ENCODE measurements at regions not wholly inside any gene's neighbourhood (a gene's known extent, or its start where the extent isn't known, plus 50 kb on each side); places are given as distances from the start of the nearest gene placed in this dataset.

DNA sequence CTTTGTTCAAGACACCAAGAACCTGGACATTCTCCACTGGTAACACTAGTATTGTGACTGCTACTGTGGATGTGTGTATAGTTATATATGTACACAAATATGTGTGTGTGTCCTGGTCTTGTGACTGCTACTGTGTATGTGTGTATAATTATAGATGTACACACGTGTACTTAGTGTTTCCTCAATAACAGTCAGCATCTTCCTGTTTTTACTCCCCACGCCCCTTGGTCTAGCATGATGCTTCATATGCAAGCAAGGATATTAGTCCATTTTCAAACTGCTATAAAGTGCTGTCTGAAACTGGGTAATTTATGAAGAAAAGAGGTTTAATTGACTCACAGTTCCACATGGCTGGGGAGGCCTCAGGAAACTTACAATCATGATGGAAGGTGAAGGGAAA is 802.7 kb downstream of the RNF144A start:
- TF ChIP-seq, protein P1, sequence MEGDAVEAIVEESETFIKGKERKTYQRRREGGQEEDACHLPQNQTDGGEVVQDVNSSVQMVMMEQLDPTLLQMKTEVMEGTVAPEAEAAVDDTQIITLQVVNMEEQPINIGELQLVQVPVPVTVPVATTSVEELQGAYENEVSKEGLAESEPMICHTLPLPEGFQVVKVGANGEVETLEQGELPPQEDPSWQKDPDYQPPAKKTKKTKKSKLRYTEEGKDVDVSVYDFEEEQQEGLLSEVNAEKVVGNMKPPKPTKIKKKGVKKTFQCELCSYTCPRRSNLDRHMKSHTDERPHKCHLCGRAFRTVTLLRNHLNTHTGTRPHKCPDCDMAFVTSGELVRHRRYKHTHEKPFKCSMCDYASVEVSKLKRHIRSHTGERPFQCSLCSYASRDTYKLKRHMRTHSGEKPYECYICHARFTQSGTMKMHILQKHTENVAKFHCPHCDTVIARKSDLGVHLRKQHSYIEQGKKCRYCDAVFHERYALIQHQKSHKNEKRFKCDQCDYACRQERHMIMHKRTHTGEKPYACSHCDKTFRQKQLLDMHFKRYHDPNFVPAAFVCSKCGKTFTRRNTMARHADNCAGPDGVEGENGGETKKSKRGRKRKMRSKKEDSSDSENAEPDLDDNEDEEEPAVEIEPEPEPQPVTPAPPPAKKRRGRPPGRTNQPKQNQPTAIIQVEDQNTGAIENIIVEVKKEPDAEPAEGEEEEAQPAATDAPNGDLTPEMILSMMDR (IDR thresholded peaks at IDR 0.05; ENCODE audit: low read depth, low read length), result no peak
- no peaks in the 10 kb centered on the region for H3K9me3 ChIP-seq (ENCODE audit: low read depth)
- no peaks in the 10 kb centered on the region for H3K4me1 ChIP-seq (ENCODE audit: low read depth)
- H3K4me3 ChIP-seq, result no peak overlapping the region
- no peaks in the 10 kb centered on the region for H3K27me3 ChIP-seq
- no peaks in the 10 kb centered on the region for H3K36me3 ChIP-seq
- H3K27ac ChIP-seq, result no peak overlapping the region
- no peak for DNase-seq (ENCODE audit: low read depth in 1 of 2, low spot score in 1 of 2)

DNA sequence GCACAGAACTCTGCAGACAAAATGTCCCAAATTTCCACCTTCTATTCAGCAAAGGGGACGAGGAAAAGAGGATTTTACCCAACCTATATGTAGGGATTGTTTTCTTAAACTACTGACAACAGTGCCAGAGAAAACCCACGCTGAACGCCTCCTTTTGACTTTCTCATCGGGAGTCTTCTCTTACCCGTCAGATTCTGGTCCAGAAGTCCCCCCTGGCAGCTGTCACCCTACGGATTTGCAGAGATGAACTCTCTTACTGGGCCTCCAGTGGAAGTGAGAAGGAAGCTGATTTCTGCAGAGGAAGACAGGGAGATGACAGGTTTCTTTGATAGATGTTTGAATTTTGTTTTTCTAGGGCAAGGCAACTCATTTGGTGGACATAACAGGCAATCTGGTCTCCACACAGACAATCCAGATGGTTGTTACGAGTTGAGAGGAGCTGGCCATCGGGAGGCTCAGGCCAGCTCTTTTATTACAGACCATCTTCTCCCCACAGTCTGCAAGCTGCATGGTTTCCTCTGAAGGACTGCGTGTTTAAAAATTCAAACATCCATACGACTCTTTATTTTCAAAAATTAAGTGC is 804.3 kb downstream of the RNF144A start:
- Histone ChIP-seq H3K4me1 (ENCODE audit: low read depth) (no peaks in the 10 kb centered on the region), H3K27me3 (no peaks in the 10 kb centered on the region), H3K9me3 (ENCODE audit: low read depth) (no peaks in the 10 kb centered on the region), H3K36me3 (no peaks in the 10 kb centered on the region), H3K4me3 (no peak overlapping the region), H3K27ac (no peak overlapping the region)
- no peak for DNase-seq (ENCODE audit: low read depth in 1 of 2, low spot score in 1 of 2)
- TF ChIP-seq, protein P1 (IDR thresholded peaks at IDR 0.05; ENCODE audit: low read depth, low read length), result no peak

DNA sequence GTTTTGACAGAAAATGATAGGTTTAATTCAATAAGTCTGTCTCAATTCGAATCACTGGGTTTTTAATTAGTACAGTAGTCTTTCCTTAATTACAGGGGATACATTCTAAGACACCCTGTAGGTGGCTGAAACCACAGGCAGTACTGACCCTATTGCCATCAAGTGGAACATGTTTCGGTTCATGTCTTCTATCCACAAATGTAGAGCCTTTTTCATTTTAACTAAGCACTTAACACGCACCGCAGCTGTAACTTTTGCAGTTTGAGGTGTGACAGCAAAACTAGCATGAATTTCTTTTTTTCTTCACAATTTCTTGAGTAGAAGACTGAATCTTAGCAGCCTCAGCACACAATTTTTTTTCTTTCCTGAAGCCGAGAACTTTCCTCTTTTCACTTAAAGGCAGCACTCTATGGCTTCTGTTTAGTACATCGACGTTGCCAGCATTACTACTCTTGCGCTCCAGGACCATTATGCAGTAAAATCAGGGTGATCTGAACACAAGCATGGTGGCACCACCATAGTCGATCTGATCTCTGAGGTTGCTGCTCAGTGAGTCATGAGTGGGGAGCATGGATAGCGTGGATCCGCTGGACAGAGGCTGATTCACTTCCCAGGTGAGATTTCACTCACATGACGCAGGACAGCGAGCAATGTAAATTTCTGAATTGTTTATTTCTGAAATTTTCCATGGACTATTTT is 805.1 kb downstream of the RNF144A start:
- no peak for DNase-seq (ENCODE audit: low read depth in 1 of 2, low spot score in 1 of 2)
- Histone ChIP-seq H3K27me3 (no peaks in the 10 kb centered on the region), H3K4me3 (no peak overlapping the region), H3K36me3 (no peaks in the 10 kb centered on the region), H3K9me3 (ENCODE audit: low read depth) (no peaks in the 10 kb centered on the region), H3K4me1 (ENCODE audit: low read depth) (no peaks in the 10 kb centered on the region), H3K27ac (no peak overlapping the region)
- TF ChIP-seq, protein P1 (IDR thresholded peaks at IDR 0.05; ENCODE audit: low read depth, low read length), result no peak

DNA sequence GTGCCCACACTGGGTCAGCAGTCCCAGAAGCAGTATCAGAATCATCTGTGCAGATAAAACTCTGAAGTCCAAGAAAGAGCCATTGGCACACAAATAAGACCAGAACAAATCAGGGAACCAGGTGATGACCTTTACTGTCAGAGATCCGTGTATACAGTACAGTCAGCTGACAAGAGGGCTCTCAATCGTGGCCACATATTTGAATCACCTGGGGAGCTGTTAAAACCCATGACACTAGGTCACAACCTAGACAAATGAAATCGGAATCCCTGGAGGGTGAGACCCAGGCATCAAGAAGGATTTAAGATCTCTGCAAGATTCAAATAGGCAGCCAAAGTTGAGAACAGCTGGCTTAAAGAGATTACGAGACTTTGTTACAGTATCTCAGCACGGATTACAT is 807.1 kb downstream of the RNF144A start:
- H3K27me3 ChIP-seq, result no peaks in the 10 kb centered on the region
- H3K4me3 ChIP-seq, result no peak overlapping the region

DNA sequence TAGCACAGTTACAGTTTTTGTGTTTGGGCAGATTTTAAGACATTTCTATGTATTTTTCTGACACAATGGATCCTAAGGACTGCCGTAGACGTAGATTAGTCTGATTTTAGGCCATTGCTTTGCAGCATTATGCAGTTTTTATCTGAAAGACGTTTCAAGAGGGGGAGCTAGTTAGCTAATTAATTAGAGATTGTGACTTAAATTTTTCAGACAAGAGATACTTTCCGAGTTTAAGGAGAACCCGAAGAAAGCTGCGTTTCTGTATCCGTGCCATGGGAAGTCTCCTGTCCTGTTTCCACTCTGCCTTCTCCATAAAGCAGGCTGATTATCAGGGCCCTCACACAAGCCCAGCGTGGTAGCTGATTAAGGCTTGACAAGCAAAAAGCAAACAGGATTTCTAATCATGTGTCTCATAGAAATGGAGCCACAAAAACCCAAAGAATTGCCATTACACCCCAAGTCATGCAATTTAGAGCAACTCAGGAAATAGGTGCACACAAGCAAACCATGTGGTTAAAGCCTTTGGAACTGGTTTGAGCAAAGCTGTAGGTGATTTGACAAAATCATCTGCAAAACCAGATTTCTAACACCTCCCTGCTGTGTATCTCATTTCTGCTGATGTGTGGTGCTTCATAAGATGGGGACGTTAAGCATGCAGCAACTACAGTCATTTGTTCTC is 808.1 kb downstream of the RNF144A start:
- no peak overlapping the region for H3K4me3 ChIP-seq
- no peaks in the 10 kb centered on the region for H3K36me3 ChIP-seq
- peak; percentile 22 to 25 for DNase-seq (ENCODE audit: low read depth in 1 of 2, low spot score in 1 of 2)
- TF ChIP-seq, protein P1 (IDR thresholded peaks at IDR 0.05; ENCODE audit: low read depth, low read length), result no peak
- no peak overlapping the region for H3K27ac ChIP-seq
- no peaks in the 10 kb centered on the region for H3K27me3 ChIP-seq
- H3K4me1 ChIP-seq (ENCODE audit: low read depth), result no peaks in the 10 kb centered on the region
- H3K9me3 ChIP-seq (ENCODE audit: low read depth), result no peaks in the 10 kb centered on the region

More for the DNA sequence above, 807.1 kb downstream of the RNF144A start:
- no peaks in the 10 kb centered on the region for H3K36me3 ChIP-seq
- H3K9me3 ChIP-seq (ENCODE audit: low read depth), result no peaks in the 10 kb centered on the region
- no peak for DNase-seq (ENCODE audit: low read depth in 1 of 2, low spot score in 1 of 2)
- no peak overlapping the region for H3K27ac ChIP-seq
- TF ChIP-seq, protein P1 (IDR thresholded peaks at IDR 0.05; ENCODE audit: low read depth, low read length), result no peak
- H3K4me1 ChIP-seq (ENCODE audit: low read depth), result no peaks in the 10 kb centered on the region
